Naive thymus-derived CD4-positive, alpha-beta T cell (primary cell): ENCODE measurements at regions not wholly inside any gene's neighbourhood (a gene's known extent, or its start where the extent isn't known, plus 50 kb on each side); places are given as distances from the start of the nearest gene placed in this dataset.

Experiments
- ATAC-seq: fragments of 150-1000 bp; cut with Tn5 transposase; 2 replicates; pipeline ENCODE4 v1.10.0; 2021; ENCODE audit warnings: mild to moderate bottlenecking, moderate library complexity
- CTCF ChIA-PET: fragments of 350-600 bp; sonication (Branson Sonifier 250); formaldehyde crosslinking; loops from one replicate; lab custom pipeline; 2021; ENCODE audit warnings: antibody characterized with exemption; lab: Charles Lee
- POLR2A ChIA-PET: fragments of 350-600 bp; sonication (Branson Sonifier 250); formaldehyde crosslinking; loops from one replicate; lab custom pipeline; 2021; ENCODE audit warnings: antibody characterized with exemption, inconsistent platforms; lab: Charles Lee
- DNase-seq, 9 donors: peaks; one replicate each; pipeline versions ENCODE4 v3.0.0 to v3.0.0-alpha.2; 2020 to 2022; ENCODE audit warnings: mixed read lengths in 1 of 9
- H3K27ac ChIP-seq: one replicate; pipeline ENCODE4 v1.7.0; 2013; ENCODE audit warnings: mild to moderate bottlenecking, low read depth, low read length, moderate library complexity
- H3K27me3 ChIP-seq, 2 donors: one replicate each; pipeline ENCODE4 v1.7.0; 2013; ENCODE audit warnings: low read length in 2 of 2, mild to moderate bottlenecking in 2 of 2, moderate library complexity in 2 of 2; ENCODE audit not compliant: control insufficient read depth in 2 of 2, insufficient read depth in 2 of 2
- H3K36me3 ChIP-seq, 3 experiments: 1 replicate in 2 of 3; 2 replicates in 1 of 3; pipeline ENCODE4 v1.7.0; 2013; ENCODE audit warnings: low read length in 3 of 3, mild to moderate bottlenecking in 3 of 3, moderate library complexity in 1 of 3; ENCODE audit not compliant: insufficient read depth in 3 of 3, control insufficient read depth in 2 of 3
- H3K4me1 ChIP-seq, 2 donors: one replicate each; pipeline ENCODE4 v1.7.0; 2013; ENCODE audit warnings: low read length in 2 of 2, mild to moderate bottlenecking in 2 of 2, moderate library complexity in 1 of 2; ENCODE audit not compliant: control insufficient read depth in 2 of 2, insufficient read depth in 2 of 2
- H3K4me3 ChIP-seq: 2 replicates; pipeline ENCODE4 v1.7.0; 2013; ENCODE audit warnings: mild to moderate bottlenecking, low read length
- H3K9me3 ChIP-seq, 3 experiments: 1 replicate in 2 of 3; 2 replicates in 1 of 3; pipeline ENCODE4 v1.7.0; 2013; ENCODE audit warnings: low read length in 3 of 3; ENCODE audit not compliant: control insufficient read depth in 2 of 3
- H3K27ac Mint-ChIP-seq, 9 donors: one replicate each; pipeline ENCODE4 v1.8.0; 2020 to 2022; ENCODE audit warnings: mixed read lengths in 9 of 9, mild to moderate bottlenecking in 8 of 9, moderate library complexity in 5 of 9, inconsistent platforms in 2 of 9
- H3K27me3 Mint-ChIP-seq, 5 donors: one replicate each; pipeline ENCODE4 v1.8.0; 2021 to 2022; ENCODE audit warnings: mixed read lengths in 5 of 5, mild to moderate bottlenecking in 1 of 5
- H3K36me3 Mint-ChIP-seq, 5 donors: one replicate each; pipeline ENCODE4 v1.8.0; 2020 to 2022; ENCODE audit warnings: mixed read lengths in 5 of 5, mild to moderate bottlenecking in 3 of 5, inconsistent platforms in 1 of 5
- H3K4me1 Mint-ChIP-seq, 7 donors: one replicate each; pipeline ENCODE4 v1.8.0; 2020 to 2022; ENCODE audit warnings: mixed read lengths in 7 of 7, mild to moderate bottlenecking in 3 of 7, inconsistent platforms in 1 of 7
- H3K4me3 Mint-ChIP-seq, 10 donors: one replicate each; pipeline ENCODE4 v1.8.0; 2020 to 2022; ENCODE audit warnings: mild to moderate bottlenecking in 10 of 10, mixed read lengths in 10 of 10, moderate library complexity in 6 of 10, inconsistent platforms in 2 of 10
- H3K9me3 Mint-ChIP-seq, 11 donors: one replicate each; pipeline ENCODE4 v1.8.0; 2020 to 2022; ENCODE audit warnings: mixed read lengths in 11 of 11, mild to moderate bottlenecking in 4 of 11, inconsistent platforms in 1 of 11, moderate library complexity in 1 of 11
- intact Hi-C, 2 donors: fragments of 100-400 bp; cut with micrococcal nuclease; formaldehyde crosslinking; loops; one replicate each; pipeline ENCODE4 v1.15.1; 2023

- ATAC-seq (no peak), DNase-seq (no peak)
- Mint-ChIP-seq H3K27ac (no peak overlapping the region), H3K4me3 (peak overlapping the region in 2 of 10 donors; percentile 46 to 60), H3K27me3 (peaks cover 14 to 64% (median 25%) of the 10 kb centered on the region in 5 donors), H3K4me1 (peaks cover 0 to 4% (median 0%) of the 10 kb centered on the region in 7 donors), H3K36me3 (no peaks in the 10 kb centered on the region), H3K9me3 (peaks cover 0 to 1% (median 0%) of the 10 kb centered on the region in 11 donors)
- ChIA-PET POLR2A (no interaction called here), CTCF (no interaction called here)
- H3K4me1 ChIP-seq: no peaks in the 10 kb centered on the region
- no peaks in the 10 kb centered on the region for H3K9me3 ChIP-seq
- no peaks in the 10 kb centered on the region for H3K36me3 ChIP-seq
- no peak overlapping the region for H3K4me3 ChIP-seq
- intact Hi-C loops: no loop called here
- H3K27ac ChIP-seq: no peak overlapping the region
- no peaks in the 10 kb centered on the region for H3K27me3 ChIP-seq
Observed at GRCh38 chr3:126267976-126268615, 87.7 kb upstream of the ALDH1L1 start.

- peaks cover 14 to 62% (median 22%) of the 10 kb centered on the region in 5 donors for H3K27me3 Mint-ChIP-seq
- H3K9me3 Mint-ChIP-seq: peaks cover 0 to 1% (median 0%) of the 10 kb centered on the region in 11 donors
- no peak overlapping the region for H3K27ac Mint-ChIP-seq
- DNase-seq (no peak), ATAC-seq (no peak)
- Histone ChIP-seq H3K27me3 (no peaks in the 10 kb centered on the region), H3K9me3 (no peaks in the 10 kb centered on the region), H3K27ac (no peak overlapping the region), H3K4me1 (no peaks in the 10 kb centered on the region), H3K36me3 (no peaks in the 10 kb centered on the region), H3K4me3 (no peak overlapping the region)
- H3K4me3 Mint-ChIP-seq: peak overlapping the region in 1 of 10 donors; percentile 60
- H3K4me1 Mint-ChIP-seq: peaks cover 0 to 4% (median 0%) of the 10 kb centered on the region in 7 donors
- intact Hi-C loops: no loop called here
- H3K36me3 Mint-ChIP-seq: no peaks in the 10 kb centered on the region
- CTCF ChIA-PET: no interaction called here
- POLR2A ChIA-PET: no interaction called here
Observed at GRCh38 chr3:126267169-126267975, 87.0 kb upstream of the ALDH1L1 start.

GRCh38 chr3:126266850-126267168 is 86.4 kb upstream of the ALDH1L1 start:
- Histone ChIP-seq H3K27ac (no peak overlapping the region), H3K27me3 (no peaks in the 10 kb centered on the region), H3K4me3 (no peak overlapping the region), H3K9me3 (no peaks in the 10 kb centered on the region), H3K4me1 (no peaks in the 10 kb centered on the region), H3K36me3 (no peaks in the 10 kb centered on the region)
- Mint-ChIP-seq H3K4me1 (peaks cover 0 to 4% (median 0%) of the 10 kb centered on the region in 7 donors), H3K27me3 (peaks cover 14 to 66% (median 25%) of the 10 kb centered on the region in 5 donors), H3K27ac (no peak overlapping the region), H3K4me3 (no peak overlapping the region), H3K36me3 (no peaks in the 10 kb centered on the region), H3K9me3 (peaks cover 0 to 1% (median 0%) of the 10 kb centered on the region in 11 donors)
- ATAC-seq (no peak), DNase-seq (no peak)
- ChIA-PET CTCF (no interaction called here), POLR2A (no interaction called here)
- intact Hi-C loops: no loop called here

- H3K27me3 ChIP-seq: no peaks in the 10 kb centered on the region
- no peak for ATAC-seq
- Mint-ChIP-seq H3K9me3 (peaks cover 0 to 1% (median 0%) of the 10 kb centered on the region in 11 donors), H3K4me3 (no peak overlapping the region), H3K36me3 (no peaks in the 10 kb centered on the region), H3K4me1 (peaks cover 0 to 3% (median 0%) of the 10 kb centered on the region in 7 donors), H3K27me3 (peaks cover 14 to 68% (median 29%) of the 10 kb centered on the region in 5 donors), H3K27ac (no peak overlapping the region)
- intact Hi-C loops: no loop called here
- no peak for DNase-seq
- H3K4me1 ChIP-seq: no peaks in the 10 kb centered on the region
- no peaks in the 10 kb centered on the region for H3K9me3 ChIP-seq
- no peaks in the 10 kb centered on the region for H3K36me3 ChIP-seq
- ChIA-PET CTCF (no interaction called here), POLR2A (no interaction called here)
- no peak overlapping the region for H3K4me3 ChIP-seq
- no peak overlapping the region for H3K27ac ChIP-seq
Observed at GRCh38 chr3:126266291-126266840, 86.0 kb upstream of the ALDH1L1 start.

- Mint-ChIP-seq H3K4me3 (no peak overlapping the region), H3K4me1 (peaks cover 0 to 5% (median 0%) of the 10 kb centered on the region in 7 donors), H3K9me3 (peaks cover 0 to 1% (median 0%) of the 10 kb centered on the region in 11 donors), H3K27me3 (peaks cover 14 to 66% (median 36%) of the 10 kb centered on the region in 5 donors), H3K27ac (no peak overlapping the region), H3K36me3 (no peaks in the 10 kb centered on the region)
- ATAC-seq (no peak), DNase-seq (no peak)
- no peak overlapping the region for H3K4me3 ChIP-seq
- H3K4me1 ChIP-seq: no peaks in the 10 kb centered on the region
- H3K36me3 ChIP-seq: no peaks in the 10 kb centered on the region
- H3K27ac ChIP-seq: no peak overlapping the region
- intact Hi-C loops: no loop called here
- ChIA-PET CTCF (no interaction called here), POLR2A (no interaction called here)
- H3K9me3 ChIP-seq: no peaks in the 10 kb centered on the region
- H3K27me3 ChIP-seq: peaks cover 0 to 3% of the 10 kb centered on the region in 2 donors
Observed at GRCh38 chr3:126264952-126265351, 84.6 kb upstream of the ALDH1L1 start.

GRCh38 chr3:126264381-126264780 is 84.0 kb upstream of the ALDH1L1 start:
- no peak for ATAC-seq
- peaks cover 0 to 1% (median 0%) of the 10 kb centered on the region in 11 donors for H3K9me3 Mint-ChIP-seq
- H3K27ac ChIP-seq: no peak overlapping the region
- no peak for DNase-seq
- no peaks in the 10 kb centered on the region for H3K9me3 ChIP-seq
- intact Hi-C loops: no loop called here
- H3K36me3 Mint-ChIP-seq: no peaks in the 10 kb centered on the region
- H3K27ac Mint-ChIP-seq: no peak overlapping the region
- H3K36me3 ChIP-seq: no peaks in the 10 kb centered on the region
- H3K4me1 ChIP-seq: no peaks in the 10 kb centered on the region
- POLR2A ChIA-PET: no interaction called here
- H3K27me3 Mint-ChIP-seq: peaks cover 14 to 63% (median 34%) of the 10 kb centered on the region in 5 donors
- peaks cover 0 to 3% of the 10 kb centered on the region in 2 donors for H3K27me3 ChIP-seq
- no peak overlapping the region for H3K4me3 ChIP-seq
- no peak overlapping the region for H3K4me3 Mint-ChIP-seq
- peaks cover 0 to 5% (median 0%) of the 10 kb centered on the region in 7 donors for H3K4me1 Mint-ChIP-seq
- CTCF ChIA-PET: no interaction called here
